Hypothalamus (tissue), 51 donors: ENCODE measurements at regions not wholly inside any gene's neighbourhood (a gene's known extent, or its start where the extent isn't known, plus 50 kb on each side); places are given as distances from the start of the nearest gene placed in this dataset.

Source experiments
- DNase-seq, 51 donors: peaks; one replicate each; lab custom pipeline; 2025; lab: John Stamatoyannopoulos, UW

- DNase-seq, result no peak
These were observed 971.1 kb upstream of the ACVR2A start for GRCh38 chr2:146873646-146874259.

GRCh38 chr2:146873056-146873455 lies 971.8 kb upstream of the ACVR2A start:
- DNase-seq, result no peak

DNA sequence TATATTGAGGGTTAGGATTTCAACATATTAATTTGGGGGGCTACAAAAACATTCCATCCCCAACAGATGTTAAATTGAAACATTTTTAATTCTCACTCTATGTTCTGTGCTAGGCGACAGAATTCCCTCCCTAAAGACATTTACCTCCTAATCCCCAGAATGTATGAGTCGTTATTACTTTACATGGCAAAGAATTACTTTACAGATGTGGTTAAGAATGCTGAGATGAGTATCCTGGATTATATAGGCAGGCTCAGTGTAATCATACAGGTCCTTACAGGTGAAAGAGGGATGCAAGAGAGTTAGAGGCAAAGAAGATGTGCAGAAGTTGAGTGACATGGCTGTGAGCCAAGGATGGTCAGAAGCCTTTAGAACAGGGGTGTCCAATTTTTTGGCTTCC lies 974.1 kb upstream of the ACVR2A start:
- DNase-seq, result no peak

GRCh38 chr2:146869328-146869727 lies 975.5 kb upstream of the ACVR2A start:
- DNase-seq, result no peak

DNA sequence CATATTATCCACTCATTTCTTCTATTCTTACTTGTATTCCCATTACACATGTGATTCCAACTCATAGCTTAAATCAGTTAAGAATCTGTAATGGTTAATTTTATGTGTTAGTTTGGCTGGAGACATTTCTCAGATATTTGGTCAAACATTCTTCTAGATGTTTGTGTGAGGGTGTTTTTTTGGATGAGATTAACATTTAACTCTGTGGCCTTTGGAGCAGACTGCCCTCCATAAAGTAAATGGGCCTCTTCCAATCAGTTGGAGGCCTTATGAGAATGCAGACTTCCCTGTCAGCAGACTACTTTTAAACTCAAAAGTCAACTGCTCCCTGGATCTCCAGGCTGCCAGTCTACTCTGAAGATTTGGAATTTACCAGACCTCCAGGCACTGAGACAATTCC lies 976.8 kb upstream of the ACVR2A start:
- DNase-seq, result no peak

DNA sequence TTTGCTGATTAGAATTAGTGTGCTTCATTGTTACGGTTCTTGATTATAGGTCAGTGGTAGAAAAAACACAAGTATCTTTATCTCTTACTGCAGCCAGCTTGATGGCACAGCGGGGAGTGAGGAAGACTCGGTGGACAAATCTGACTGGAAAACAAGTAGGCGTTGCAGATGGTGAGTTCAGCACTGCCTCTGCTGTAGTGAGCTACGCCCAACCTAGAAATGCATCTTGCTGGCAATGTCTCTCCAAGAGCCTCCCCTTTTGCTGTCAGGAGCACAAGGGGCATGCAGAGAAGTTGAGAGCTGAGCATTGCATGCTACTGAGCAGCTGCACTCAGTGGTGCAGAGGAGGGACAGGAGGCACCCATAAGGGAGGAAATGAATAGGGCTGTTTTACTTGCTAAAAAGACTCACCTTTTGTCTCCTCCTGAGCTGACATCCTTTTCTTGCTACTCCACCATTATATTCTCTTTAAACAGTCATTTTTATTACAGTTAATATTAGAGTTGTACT lies 977.3 kb upstream of the ACVR2A start:
- peak in 1 of 51 donors; percentile 0 for DNase-seq

DNA sequence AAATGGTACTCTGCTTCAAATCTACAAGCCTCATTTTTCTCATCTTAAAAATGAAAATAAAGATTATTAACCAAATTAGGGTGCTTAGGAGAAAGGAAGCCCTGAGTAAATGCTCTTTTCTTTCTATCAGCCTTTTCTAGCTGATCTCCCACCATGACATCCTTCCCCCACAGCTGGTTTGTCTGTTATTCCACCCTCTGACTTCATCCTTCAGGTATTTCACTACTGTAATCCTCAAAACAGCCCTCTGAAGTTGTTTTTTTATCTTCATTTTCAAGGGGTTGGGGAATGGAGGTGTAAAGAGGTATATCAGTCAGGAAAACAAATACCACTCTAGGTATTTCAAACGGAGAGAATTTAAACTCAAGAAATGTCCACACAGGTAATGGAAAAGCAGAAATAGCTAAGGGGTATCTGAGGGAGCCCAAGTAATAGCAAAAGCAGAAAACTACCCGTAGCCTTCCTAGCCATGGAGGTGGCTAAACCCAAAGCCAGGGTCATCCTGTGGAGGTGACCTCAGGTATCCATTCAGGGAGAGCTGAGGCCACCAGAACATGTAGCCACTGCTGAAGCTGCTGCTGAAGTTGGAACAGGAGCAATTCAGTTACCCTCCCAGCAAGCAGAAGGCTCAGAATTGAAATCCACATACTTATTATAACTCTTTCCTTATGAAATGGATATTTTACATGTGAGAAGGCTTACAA lies 990.9 kb upstream of the ACVR2A start:
- DNase-seq, result no peak

- DNase-seq, result no peak
These were observed 992.2 kb upstream of the ACVR2A start for GRCh38 chr2:146852661-146853060.

DNA sequence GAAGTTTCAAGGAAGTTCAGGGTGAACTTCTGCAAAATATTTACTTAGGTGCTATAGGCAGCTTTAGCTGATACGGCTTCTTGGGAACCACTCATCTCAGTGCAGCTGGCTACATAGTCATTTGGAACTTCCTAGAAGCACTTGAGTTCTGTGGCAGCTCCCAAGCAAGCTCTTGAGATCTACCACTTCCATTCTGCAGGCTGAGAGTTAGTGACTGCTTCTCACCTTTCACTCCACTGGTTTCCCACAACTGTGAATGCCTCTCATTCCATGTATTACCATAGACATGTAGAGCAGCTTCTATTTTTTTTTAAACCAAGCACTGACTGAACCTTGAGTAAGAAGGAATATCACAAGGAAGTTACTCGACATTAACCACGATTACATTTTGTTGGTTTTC lies 994.1 kb upstream of the ACVR2A start:
- DNase-seq, result no peak

DNA sequence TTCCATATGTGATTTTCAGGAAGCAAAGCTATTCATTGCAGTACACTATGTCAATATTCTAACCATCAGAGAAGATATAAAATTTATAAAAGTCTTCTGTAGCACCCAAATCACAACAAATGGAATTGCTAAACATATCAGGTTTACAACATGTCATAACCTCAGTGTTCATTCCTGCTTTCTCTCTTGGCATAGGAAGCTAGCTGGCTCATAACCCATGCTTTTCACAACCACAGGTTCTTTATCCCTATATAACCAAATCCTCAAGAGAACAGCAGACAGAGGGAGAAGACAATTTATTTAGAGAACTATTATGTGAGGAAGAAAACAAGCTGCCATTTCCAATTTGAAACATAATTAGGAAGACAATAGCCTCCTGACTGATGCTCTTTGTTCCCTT lies 997.0 kb upstream of the ACVR2A start:
- no peak for DNase-seq

GRCh38 chr2:146844226-146844990 lies 1000.4 kb upstream of the ACVR2A start:
- no peak for DNase-seq

DNA sequence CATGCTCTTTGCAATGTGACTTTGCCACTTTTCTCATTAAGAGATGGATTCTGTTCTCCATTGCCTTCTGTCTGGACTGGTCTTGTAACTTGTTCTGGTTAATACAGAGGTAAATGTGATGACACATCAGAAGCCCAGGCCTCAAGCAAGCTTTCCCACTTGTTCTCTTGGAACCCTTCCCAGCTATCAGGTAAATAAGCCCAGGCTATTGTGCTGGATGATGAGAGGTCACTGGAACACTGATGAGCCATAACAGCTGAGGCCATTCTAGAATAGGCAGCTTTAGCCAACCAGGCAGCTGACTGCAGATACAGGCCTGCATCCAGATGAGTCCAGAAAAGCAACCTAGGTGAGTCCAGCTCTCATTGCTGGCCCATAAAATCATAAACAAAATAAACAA lies 1007.0 kb upstream of the ACVR2A start:
- no peak for DNase-seq

DNA sequence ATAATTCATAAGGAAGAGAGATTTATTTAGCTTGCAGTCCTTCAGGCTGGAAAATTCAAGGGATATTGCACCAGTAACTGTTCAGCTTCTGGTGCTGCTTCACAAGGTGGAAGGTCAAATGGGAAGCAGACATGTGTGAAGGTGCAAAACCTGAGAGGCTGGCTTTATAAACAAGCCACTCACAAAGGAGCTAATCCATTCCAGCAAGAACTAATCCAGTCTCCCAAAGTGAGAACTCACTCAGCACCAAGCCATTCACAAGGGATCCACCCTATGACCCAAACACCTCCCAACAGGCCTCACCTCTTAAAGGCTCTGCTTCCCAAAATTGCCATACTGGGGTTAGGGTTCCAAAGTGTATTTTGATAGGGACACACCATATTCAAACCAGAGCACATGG lies 1018.4 kb upstream of the ACVR2A start:
- no peak for DNase-seq

DNA sequence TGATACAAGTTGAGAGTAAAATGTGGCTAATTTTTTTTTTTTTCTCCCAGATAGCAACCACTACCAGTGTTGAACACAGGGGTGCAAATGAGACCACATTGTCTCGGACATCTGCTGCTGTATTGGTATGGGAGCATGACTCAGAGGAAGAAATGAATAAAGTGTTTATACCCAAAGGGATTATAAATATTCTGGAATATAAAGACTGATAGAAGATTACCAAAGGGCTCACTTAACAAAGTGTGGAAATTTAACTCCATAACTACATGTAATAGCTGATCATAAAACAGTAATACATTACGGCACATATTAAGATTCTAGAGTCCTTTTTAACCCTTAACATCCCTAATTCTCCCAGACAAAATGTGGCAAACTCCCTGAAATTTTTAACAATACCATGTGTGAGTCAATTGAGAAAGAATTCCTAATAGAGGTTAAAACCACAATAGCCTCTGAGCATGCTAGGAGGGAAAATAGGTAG lies 1023.0 kb upstream of the ACVR2A start:
- DNase-seq, result no peak

DNA sequence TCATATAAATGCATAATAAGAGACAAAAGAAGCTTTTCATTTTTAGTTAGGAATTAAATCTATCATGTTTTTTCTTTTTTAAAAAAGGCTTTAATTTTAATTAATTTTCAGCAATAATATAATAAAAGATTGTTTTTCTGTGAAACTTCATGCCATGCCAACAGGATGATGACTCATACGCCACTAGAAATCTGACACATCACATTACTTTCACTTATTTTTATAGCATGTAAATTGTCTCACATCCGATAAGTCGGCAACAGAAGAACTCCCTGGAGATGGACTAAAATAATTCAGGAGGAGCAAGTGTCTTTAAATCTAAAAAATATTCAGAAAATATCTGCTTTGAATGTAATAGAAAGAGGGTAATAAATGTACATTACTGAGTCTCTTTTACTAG lies 1024.2 kb upstream of the ACVR2A start:
- DNase-seq, result no peak

DNA sequence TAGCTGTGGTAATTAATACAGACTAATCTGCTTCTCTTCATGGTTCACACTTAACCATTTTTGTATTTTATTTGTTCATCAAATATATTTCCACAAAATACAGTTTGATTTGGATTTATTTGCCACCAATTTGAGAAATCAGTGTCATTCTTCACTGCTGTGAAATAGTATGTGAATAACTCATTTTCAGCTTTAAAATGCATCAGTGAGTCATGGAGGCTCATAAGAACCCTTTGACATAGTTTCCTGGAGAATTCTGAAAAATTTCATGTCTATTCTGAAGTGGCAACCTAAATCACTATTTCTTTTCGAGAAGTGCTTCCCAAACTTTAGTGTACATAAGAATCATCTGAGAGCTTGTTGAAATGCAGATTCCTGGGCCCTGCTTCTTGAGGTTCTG lies 1026.7 kb upstream of the ACVR2A start:
- no peak for DNase-seq

- DNase-seq, result no peak
These were observed 1027.2 kb upstream of the ACVR2A start for GRCh38 chr2:146817613-146818012.

- DNase-seq, result no peak
These were observed 1029.9 kb upstream of the ACVR2A start for GRCh38 chr2:146814971-146815370.

- no peak for DNase-seq
These were observed 1037.2 kb upstream of the ACVR2A start for GRCh38 chr2:146807568-146808168.

DNA sequence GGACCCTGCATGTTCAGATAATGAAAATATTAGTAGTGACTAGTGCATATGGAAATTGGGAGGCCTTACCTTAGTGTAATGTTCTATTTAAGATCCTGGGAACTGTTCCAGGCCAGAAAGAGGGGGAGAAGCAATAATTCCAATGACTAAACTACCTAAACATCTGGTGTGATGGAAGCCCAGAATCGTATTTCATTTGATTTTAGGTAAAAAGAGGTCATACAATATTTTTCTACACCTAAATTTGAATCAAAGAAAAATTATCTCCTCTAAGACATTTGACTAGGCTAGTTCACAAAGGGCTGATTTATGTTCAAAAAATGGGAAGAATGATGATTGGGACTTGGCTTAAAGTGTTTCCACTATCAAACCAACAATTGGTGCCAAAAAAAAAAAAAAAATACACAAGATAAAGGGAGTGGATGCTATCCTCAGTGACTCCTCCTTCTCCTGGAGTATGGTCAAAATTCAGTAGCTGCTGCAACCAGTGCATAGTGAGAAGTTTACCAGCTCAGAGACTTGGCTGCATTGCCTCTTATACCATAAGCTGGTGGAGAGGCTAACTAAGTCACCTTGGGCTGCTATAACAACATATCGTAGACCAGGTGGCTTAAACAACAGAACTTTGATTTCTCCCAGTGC lies 1038.3 kb upstream of the ACVR2A start:
- no peak for DNase-seq

- no peak for DNase-seq
These were observed 1040.5 kb upstream of the ACVR2A start for GRCh38 chr2:146804288-146804687.
